A549 (cell line): ENCODE measurements at regions not wholly inside any gene's neighbourhood (a gene's known extent, or its start where the extent isn't known, plus 50 kb on each side); places are given as distances from the start of the nearest gene placed in this dataset.

Experiments
- CTCF ChIP-seq: fragments of >200 bp; sonication (Bioruptor Twin); formaldehyde crosslinking; IDR thresholded peaks from 3 replicates; pipeline ENCODE4 v1.5.1; 2016
- NPAS2 ChIP-seq: fragments of 250-450 bp; sonication (Bioruptor Pico); IDR thresholded peaks from 2 replicates; pipeline ENCODE4 v1.8.0; 2022; ENCODE audit warnings: mild to moderate bottlenecking, moderate library complexity, borderline replicate concordance
- TP53 ChIP-seq: fragments of 250-450 bp; sonication (Bioruptor Pico); IDR thresholded peaks from 2 replicates; pipeline ENCODE4 v1.5.0; 2021; ENCODE audit warnings: mild to moderate bottlenecking, moderate library complexity

GRCh38 chr6:141677598-141678211 lies 455.0 kb upstream of the GJE1 start:
- TF ChIP-seq CTCF, result peak; percentile 56
- TF ChIP-seq TP53, result no peak
- no peak for TF ChIP-seq NPAS2 (CRISPR knock-in tag)
